ENCODE measurements at regions not wholly inside any gene's neighbourhood (a gene's known extent, or its start where the extent isn't known, plus 50 kb on each side); places are given as distances from the start of the nearest gene placed in this dataset.

- TF ChIP-seq CTCF (IDR thresholded peaks at IDR 0.05) (no peak), POLR2A (IDR thresholded peaks at IDR 0.05) (no peak), EP300 (IDR thresholded peaks at IDR 0.05) (no peak)
Measured at GRCh38 chr20:24718277-24718676, 230.8 kb upstream of the CST7 start.

Measured in ovary (tissue), 3 donors.